HUES48 (cell line): ENCODE measurements at regions not wholly inside any gene's neighbourhood (a gene's known extent, or its start where the extent isn't known, plus 50 kb on each side); places are given as distances from the start of the nearest gene placed in this dataset.

Source experiments
- H3K27ac ChIP-seq: one replicate; pipeline ENCODE4 v1.7.0; 2013; ENCODE audit warnings: low read depth, low read length, inconsistent platforms
- H3K27me3 ChIP-seq: 2 replicates; pipeline ENCODE4 v1.6.1; 2013; ENCODE audit warnings: mild to moderate bottlenecking, low read length; ENCODE audit not compliant: control insufficient read depth, insufficient read depth
- H3K36me3 ChIP-seq: 2 replicates; pipeline ENCODE4 v1.6.1; 2013; ENCODE audit warnings: low read length; ENCODE audit not compliant: control insufficient read depth, insufficient read depth
- H3K4me1 ChIP-seq: 2 replicates; pipeline ENCODE4 v1.6.1; 2013; ENCODE audit warnings: mild to moderate bottlenecking, low read length; ENCODE audit not compliant: control insufficient read depth, insufficient read depth
- H3K4me3 ChIP-seq: 2 replicates; pipeline ENCODE4 v1.5.1; 2013; ENCODE audit warnings: mild to moderate bottlenecking, low read depth, low read length
- H3K9ac ChIP-seq: 2 replicates; pipeline ENCODE4 v1.6.1; 2013; ENCODE audit warnings: mild to moderate bottlenecking, low read depth, low read length, moderate library complexity
- H3K9me3 ChIP-seq: 2 replicates; pipeline ENCODE4 v1.6.1; 2013; ENCODE audit warnings: low read length; ENCODE audit not compliant: control insufficient read depth, insufficient read depth

DNA sequence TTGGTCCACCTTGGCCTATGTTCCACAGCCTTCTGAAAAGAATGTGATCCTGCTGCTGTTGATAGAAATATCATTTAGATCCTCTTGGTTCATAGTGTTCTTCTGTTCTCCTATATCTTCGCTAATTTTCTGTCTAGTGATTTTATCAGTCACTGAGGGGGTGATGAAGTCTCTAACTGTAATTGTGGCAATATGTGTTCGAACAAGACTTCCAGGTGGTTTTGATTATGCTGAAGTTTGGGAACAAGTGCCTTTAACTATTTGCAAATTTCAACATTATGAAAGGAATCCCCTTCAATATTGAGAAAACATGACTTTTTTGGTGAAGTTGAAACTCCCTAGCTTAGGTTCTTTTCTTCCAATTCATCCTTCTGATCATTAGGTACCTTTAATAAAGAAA, 140.4 kb downstream of the MTX2 start:
- H3K4me3 ChIP-seq: no peak overlapping the region
- no peaks in the 10 kb centered on the region for H3K27me3 ChIP-seq
- no peaks in the 10 kb centered on the region for H3K9me3 ChIP-seq
- no peak overlapping the region for H3K27ac ChIP-seq
- no peaks in the 10 kb centered on the region for H3K4me1 ChIP-seq
- no peak overlapping the region for H3K9ac ChIP-seq
- H3K36me3 ChIP-seq: no peaks in the 10 kb centered on the region

DNA sequence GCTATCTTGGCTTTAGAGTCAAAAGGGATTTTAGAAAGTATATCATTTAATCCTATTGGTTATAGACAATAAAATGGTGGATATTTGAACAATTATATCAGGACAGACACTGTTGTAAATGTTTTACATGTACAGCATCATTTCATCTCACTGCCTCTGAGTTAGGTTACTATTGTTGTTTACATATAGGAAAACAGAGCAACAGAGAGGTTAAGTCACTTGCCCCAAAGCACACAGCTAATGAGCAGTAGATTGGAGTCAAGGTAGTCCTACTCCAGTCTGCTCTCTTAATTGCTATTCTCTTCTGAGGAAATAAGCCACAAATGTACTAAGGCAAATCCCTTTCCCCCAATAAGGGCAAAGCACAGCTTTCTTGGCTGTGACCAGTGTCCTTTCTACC, 142.9 kb downstream of the MTX2 start:
- Histone ChIP-seq H3K9ac (no peak overlapping the region), H3K27me3 (no peaks in the 10 kb centered on the region), H3K4me3 (no peak overlapping the region), H3K4me1 (no peaks in the 10 kb centered on the region), H3K9me3 (no peaks in the 10 kb centered on the region), H3K36me3 (no peaks in the 10 kb centered on the region), H3K27ac (no peak overlapping the region)

DNA sequence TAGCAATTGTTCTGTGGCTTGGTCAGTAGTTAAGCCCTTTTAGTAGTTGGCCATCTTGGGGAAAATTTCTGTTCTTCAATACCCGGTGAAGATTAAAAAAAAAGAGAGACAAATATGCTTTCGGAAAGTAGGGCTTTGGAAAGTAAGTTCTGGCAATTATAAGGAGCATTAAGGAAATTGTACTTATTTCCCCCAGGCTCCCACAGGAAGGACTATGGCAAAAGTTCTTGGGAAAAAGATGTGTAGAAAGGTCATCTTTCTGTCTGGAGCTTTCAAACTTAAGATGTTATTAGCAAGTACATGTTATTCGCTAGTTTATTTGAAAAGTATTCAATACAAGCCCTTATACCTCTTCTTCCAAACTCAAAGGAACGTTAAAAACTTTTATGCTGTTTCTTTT, 144.5 kb downstream of the MTX2 start:
- H3K4me1 ChIP-seq: no peaks in the 10 kb centered on the region
- no peak overlapping the region for H3K4me3 ChIP-seq
- no peak overlapping the region for H3K9ac ChIP-seq
- no peaks in the 10 kb centered on the region for H3K36me3 ChIP-seq
- no peaks in the 10 kb centered on the region for H3K27me3 ChIP-seq
- no peaks in the 10 kb centered on the region for H3K9me3 ChIP-seq
- H3K27ac ChIP-seq: no peak overlapping the region

DNA sequence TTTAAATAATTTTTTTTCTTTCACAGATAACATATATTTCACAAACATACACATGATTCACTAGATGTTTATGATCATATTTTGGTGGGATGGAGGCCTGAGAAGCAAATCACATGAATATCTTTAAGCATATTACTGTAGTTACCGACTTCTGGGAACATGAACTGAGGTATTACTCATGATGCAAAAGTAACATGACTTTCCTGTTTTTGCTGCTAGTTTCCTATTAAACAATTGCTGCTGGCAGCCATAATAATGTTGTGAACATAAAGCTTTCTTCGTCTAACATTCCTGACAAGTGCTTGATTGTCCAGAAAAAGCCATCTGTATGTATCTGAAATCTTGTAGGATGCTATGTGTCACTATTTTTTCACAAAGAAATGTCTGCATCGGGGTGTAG, 145.4 kb downstream of the MTX2 start:
- no peak overlapping the region for H3K9ac ChIP-seq
- no peak overlapping the region for H3K27ac ChIP-seq
- no peaks in the 10 kb centered on the region for H3K9me3 ChIP-seq
- no peaks in the 10 kb centered on the region for H3K27me3 ChIP-seq
- no peak overlapping the region for H3K4me3 ChIP-seq
- no peaks in the 10 kb centered on the region for H3K4me1 ChIP-seq
- no peaks in the 10 kb centered on the region for H3K36me3 ChIP-seq

DNA sequence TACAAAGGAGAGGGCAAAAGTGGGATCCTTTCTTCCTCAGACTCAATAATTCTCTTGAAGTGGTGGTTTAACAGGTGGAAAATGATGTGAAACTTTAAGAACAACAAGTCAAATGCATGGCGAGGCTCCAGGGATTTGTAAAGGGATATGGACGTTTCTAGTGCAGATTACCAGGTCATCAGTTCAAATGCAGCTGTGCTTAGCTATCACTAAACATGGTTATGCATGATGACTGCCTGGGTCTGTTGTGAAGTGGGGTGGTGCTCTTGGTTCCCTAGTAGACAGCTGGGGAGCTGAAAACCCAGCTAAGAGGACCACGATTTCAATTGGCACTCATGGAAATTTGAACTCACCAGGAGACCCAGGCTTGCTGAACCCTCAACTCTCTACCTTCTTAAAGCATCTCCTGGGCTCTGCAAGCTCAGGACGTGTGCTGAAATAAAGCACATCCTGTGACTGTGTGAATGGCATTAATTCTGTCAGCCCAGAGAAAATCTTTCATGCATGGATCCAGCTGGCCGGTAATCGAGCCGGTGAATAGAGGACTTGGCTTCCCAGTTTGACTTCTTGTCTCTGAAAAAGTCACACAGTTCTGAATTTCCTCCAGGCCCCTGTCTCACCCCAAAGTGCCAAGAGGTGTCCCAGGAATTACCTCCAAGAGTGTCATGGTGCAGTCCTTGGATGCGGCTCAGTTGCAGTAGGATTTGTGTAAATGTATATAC, 146.1 kb downstream of the MTX2 start:
- no peaks in the 10 kb centered on the region for H3K36me3 ChIP-seq
- H3K27me3 ChIP-seq: no peaks in the 10 kb centered on the region
- H3K4me3 ChIP-seq: no peak overlapping the region
- no peak overlapping the region for H3K9ac ChIP-seq
- no peak overlapping the region for H3K27ac ChIP-seq
- H3K9me3 ChIP-seq: no peaks in the 10 kb centered on the region
- H3K4me1 ChIP-seq: peaks cover 3% of the 10 kb centered on the region; the same call in 1 of the 2 replicates

DNA sequence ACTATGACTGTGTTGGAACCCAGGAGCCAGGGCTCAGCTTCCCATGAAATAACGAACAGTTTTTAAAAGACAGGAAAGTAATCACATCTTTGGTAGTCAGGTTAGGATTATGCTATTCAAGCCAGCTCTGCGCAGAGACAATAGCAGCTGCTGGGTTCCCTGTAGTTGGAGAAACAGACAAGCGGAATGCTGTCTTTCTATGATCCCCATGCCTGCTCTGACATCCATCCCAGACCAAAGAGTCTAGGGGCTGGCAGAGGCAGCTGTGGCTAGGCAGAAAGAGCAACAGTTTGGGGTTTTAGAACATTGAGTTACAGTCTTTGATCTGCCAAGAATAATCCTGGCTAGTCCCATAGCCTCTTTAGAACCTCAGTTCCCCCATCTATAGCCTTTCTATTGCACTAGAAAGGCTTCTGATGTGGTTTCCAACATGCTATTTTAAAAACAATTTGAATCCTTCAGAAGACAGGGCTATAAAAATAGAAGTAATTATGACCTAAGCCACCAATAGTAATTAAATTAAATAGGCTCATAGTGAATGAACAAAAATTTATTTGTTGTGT, 146.8 kb downstream of the MTX2 start:
- H3K36me3 ChIP-seq: no peaks in the 10 kb centered on the region
- peaks cover 10% of the 10 kb centered on the region; the same call in 1 of the 2 replicates for H3K4me1 ChIP-seq
- no peak overlapping the region for H3K4me3 ChIP-seq
- no peaks in the 10 kb centered on the region for H3K9me3 ChIP-seq
- H3K9ac ChIP-seq: no peak overlapping the region
- no peak overlapping the region for H3K27ac ChIP-seq
- H3K27me3 ChIP-seq: no peaks in the 10 kb centered on the region

DNA sequence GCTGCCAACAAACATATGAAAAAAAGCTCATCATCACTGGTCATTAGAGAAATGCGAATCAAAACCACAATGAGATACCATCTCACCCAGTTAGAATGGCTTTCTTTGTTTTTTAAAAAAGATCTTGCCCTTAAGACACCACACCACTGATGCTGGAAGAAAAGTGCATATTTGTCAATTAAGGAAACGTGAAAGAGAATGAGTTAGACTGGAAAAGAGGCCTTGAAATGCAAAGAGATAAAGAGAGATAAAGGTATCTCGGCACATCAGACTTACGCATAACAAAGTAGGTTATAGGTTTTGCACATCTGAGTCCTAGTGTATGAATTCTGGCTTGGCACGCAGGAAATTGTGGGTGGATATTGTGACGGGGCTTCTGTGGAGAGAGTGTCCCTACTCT, 149.5 kb downstream of the MTX2 start:
- H3K4me3 ChIP-seq: no peak overlapping the region
- H3K4me1 ChIP-seq: peaks cover 15% of the 10 kb centered on the region; the same call in 1 of the 2 replicates
- no peak overlapping the region for H3K27ac ChIP-seq
- no peaks in the 10 kb centered on the region for H3K9me3 ChIP-seq
- no peaks in the 10 kb centered on the region for H3K27me3 ChIP-seq
- no peak overlapping the region for H3K9ac ChIP-seq
- no peaks in the 10 kb centered on the region for H3K36me3 ChIP-seq

DNA sequence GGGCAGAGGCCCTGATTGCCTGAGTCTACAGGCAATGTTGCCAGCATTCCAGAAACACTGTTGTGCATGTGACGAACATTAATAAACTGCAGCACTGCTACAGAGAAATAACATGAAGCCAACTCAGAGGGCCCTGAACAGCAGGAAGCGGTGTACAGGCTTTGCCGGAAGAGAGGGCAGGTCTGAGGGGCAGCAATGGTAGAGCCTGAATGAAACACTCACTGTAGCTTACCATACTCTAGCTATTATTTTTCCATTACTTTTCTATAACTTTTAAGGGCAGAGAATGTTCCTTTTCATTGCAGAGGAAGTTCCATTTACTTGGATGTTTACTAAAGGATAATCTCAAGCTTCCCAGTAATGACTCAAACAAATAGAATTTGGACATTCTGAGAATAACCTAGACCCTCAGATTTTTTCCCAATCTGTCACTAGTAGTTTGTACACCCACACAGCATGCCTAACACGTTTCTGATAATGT, 150.4 kb downstream of the MTX2 start:
- H3K9me3 ChIP-seq: no peaks in the 10 kb centered on the region
- H3K4me1 ChIP-seq: peaks cover 20% of the 10 kb centered on the region
- no peak overlapping the region for H3K27ac ChIP-seq
- H3K36me3 ChIP-seq: no peaks in the 10 kb centered on the region
- no peak overlapping the region for H3K4me3 ChIP-seq
- no peak overlapping the region for H3K9ac ChIP-seq
- no peaks in the 10 kb centered on the region for H3K27me3 ChIP-seq

DNA sequence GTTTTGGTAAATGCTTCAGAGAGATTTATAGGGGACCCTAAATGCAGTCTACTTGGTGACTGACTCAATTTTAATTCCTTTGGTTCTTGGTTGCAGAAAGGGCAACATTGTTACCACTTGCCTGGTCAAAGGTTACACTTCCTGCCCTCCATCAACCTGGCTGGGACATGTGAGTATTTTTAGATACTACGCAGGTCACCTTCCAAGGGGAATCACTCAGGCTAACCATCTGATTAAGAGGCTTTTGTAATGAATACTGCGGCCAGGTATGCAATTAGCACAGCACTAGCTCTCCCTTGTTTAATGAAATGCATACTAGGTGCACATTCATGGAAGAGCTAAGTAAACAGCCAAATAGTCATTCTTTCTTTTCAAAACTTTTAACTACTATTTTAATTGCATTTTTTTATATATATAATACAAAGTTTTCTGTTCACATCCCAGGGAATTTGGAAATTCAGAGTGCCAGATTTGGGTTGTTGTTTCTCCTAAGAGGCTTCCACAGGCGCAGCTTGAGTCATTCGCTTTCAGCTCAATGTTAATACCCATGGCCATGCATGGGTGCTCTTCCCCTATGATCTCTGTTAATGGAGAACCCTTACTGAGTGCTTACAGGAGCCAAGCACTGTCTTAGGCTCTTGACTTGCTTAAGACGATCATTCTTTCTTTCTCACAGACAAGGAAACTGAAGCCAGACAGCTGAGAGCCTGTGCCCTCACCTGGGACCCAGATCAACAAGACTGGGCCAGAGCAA, 152.2 kb downstream of the MTX2 start:
- Histone ChIP-seq H3K4me1 (peaks cover 28% of the 10 kb centered on the region), H3K27me3 (no peaks in the 10 kb centered on the region), H3K36me3 (no peaks in the 10 kb centered on the region), H3K4me3 (no peak overlapping the region), H3K27ac (no peak overlapping the region), H3K9ac (no peak overlapping the region), H3K9me3 (no peaks in the 10 kb centered on the region)

DNA sequence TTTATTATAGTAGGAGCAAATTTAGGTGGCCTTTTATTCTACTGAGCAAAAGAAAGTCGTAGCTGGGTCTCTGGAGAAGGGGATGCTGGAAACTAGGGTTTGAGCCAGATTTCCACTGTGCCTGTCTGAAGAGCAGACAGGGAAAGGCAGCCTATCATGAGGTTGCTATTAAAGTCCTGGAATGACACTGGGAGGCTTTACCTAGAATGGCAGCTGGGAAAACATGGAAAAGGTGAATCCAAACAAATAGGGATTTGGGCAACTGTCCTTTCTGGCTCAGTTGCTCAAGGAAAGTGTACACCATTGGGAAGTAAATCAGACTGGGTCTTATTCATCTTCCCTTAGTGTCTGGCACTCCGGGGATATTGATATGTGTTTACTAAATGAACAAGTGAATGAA, 154.6 kb downstream of the MTX2 start:
- peaks cover 28% of the 10 kb centered on the region for H3K4me1 ChIP-seq
- H3K27ac ChIP-seq: no peak overlapping the region
- H3K27me3 ChIP-seq: no peaks in the 10 kb centered on the region
- no peak overlapping the region for H3K9ac ChIP-seq
- H3K9me3 ChIP-seq: no peaks in the 10 kb centered on the region
- no peaks in the 10 kb centered on the region for H3K36me3 ChIP-seq
- no peak overlapping the region for H3K4me3 ChIP-seq

DNA sequence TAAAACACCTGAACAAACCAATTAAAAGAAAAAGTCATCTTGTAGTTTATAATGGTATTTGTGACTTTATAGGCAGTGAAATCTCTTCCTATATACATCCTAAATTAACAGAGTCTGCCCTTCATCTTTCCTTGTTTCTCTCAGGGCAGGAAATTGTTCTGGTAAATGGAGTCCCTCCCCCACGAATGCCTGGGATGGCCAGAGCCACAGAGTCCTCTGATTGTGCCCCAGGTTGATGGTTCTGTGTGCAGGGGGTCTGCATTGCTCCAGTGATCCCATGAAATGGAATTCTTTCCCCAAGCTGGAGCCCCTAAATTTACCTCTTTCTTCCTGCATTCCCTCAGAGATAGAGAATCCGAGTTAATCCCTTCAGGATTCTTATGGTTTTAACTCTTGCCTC, 155.5 kb downstream of the MTX2 start:
- Histone ChIP-seq H3K4me3 (no peak overlapping the region), H3K9ac (no peak overlapping the region), H3K4me1 (peaks cover 28% of the 10 kb centered on the region), H3K27ac (no peak overlapping the region), H3K36me3 (no peaks in the 10 kb centered on the region), H3K9me3 (no peaks in the 10 kb centered on the region), H3K27me3 (no peaks in the 10 kb centered on the region)
